ENCODE measurements at regions not wholly inside any gene's neighbourhood (a gene's known extent, or its start where the extent isn't known, plus 50 kb on each side); places are given as distances from the start of the nearest gene placed in this dataset.
"Not testable (repeated sequence)": the region's sequence is repeated elsewhere in the genome, so short reads cannot be mapped to it uniquely, and the experiment has no call there.

DNA sequence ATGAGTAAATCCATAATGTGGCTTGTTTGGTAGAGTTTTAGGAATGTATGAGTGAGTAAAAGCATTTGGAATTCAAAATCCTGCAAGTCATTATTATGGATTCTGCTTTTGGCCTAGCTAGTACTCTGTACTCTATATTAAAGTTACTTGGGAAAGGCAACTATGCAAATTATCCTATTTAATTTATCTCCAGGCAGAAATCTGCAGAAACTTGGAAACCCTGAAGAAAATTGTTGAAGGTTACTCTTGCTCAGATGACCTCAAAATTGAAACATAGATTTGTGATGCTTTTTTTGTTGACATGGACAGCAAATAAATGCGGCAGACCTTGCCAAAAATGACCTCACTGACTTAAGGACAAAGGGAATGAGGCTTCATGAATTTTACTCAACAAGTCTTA, 477.1 kb upstream of the EYS start:
- no peak for DNase-seq

DNA sequence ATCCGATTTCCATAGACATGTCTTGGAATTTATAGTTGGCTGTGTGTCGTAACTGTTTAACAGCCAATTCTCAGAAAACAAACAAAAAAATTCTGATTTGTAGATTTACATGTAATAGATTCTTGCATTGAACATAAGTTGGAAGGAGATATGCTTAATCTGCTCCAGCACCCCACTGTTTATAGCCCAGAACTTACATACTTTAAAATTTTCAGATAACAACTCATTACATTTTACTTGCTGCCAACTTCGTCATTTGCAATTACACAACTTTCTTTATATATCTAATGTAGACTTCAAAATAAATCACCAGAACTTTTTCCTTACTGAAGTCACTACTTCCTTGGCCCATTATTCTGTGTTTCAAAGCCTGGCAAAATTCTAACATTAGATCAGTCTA, 472.3 kb upstream of the EYS start:
- no peak for DNase-seq

DNA sequence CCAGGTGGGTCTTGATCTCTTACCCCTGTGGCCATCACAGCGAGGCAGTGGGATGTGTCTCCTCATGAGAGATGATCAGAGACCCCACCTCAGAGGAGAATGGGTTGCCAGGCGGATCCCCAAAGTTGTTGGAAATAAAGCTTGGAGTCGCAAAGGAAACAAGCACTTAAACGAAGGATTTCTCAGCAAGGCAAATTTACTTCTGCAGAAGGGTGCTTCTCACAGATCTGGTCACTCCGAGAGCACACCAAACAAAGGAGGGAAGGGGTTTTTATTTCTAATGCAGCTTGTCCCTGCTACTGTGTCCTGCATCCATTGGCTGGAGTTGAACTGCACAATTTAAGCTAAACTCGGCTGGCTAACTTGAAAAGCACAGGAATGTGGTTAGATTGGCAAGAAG, 466.6 kb upstream of the EYS start:
- DNase-seq: no peak

DNA sequence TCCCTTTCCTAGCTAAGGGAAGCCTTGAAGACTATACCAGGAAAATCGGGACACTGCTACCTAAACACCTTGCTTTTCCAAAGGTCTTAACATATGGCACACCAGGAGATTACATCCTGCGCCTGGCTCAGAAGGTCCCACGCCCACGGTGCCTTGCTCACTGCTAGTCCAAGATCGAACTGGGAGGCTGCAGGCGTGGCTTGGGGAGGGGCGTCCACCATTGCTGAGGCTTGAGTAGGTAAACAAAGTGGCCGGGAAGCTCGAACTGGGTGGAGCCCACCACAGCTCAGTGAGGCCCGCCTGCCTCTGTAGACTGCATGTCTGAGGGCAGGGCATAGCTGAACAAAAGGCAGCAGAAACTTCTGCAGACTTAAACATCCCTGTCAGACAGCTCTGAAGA, 459.7 kb upstream of the EYS start:
- DNase-seq: not testable (repeated sequence)

DNA sequence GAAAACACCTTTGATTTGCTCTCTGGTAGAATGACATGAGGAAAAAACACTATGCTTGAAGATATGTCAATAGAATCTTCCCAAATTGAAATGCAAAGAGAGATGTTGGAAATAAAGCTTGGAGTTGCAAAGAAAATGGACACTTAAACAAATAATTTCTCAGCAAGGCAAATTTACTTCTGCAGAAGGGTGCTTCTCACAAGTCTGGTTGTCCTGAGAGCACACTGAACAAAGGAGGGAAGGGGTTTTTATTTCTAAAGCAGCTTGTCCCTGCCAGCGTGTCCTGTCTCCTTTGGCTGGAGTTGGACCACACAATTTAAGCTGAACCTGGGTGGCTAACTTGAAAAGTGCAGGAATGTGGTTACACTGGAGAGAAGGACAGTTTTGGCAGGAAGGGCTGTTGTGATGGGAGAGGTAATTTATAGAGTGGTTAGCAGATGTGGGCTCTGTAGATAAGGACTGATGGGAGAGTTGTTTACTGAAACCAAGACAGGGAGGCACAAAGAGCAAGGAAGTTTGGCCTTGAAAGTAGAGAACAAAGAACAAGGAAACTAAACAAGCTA, 454.6 kb upstream of the EYS start:
- DNase-seq: no peak

DNA sequence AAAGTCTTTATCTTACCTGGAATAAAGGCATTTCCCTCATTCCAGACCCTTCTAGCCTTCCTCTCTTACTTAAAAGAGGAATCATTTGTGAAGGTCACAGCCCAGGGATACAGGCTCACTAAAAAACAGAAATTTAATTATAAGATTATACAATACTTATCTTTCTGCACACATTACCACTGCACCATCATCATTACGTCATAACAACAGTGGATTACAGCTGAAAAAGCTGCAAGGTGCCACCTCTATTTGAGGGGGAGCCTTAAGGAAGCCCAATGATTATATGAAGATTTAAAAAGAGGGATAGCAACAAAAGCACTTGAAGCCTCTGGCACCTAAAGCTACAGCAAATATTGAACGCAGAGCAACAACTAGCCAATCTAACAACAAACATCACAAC, 452.9 kb upstream of the EYS start:
- no peak for DNase-seq

DNA sequence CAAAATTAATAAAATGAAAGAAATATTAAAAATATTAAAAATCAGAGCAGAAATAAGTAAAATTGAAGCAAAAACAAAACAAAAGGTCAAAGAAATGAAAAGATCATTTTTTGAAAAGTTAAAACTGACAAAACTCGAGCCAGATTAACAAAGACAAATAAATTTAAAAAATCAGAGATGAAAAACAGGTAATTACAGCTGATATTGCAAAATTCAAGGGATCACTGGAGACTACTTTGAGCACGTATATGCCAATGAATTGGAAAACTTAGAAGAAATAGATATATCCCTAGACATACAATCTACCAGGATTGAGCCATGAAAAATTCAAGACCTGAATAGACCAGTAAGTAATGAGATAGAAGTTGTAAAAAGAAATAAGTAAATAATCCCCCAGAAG, 446.2 kb upstream of the EYS start:
- DNase-seq: no peak

DNA sequence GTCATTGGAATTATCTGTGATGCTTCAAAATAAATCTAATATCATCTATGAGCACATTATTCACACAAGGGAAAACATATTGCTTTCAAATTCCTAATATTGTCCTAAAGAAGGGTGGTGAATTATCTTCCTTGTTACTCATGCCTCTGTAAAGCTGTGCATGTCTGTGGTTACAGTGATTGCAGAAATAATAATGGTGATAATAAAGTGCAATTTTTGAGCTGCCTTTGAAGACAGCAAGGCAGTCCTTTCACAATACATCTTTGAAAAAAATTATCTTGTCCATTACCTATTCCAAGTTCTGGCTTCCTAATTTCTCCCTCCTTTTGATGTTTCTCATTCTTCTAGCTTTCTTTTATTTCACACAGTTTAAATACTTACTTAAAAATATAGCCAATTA, 442.1 kb upstream of the EYS start:
- no peak for DNase-seq

DNA sequence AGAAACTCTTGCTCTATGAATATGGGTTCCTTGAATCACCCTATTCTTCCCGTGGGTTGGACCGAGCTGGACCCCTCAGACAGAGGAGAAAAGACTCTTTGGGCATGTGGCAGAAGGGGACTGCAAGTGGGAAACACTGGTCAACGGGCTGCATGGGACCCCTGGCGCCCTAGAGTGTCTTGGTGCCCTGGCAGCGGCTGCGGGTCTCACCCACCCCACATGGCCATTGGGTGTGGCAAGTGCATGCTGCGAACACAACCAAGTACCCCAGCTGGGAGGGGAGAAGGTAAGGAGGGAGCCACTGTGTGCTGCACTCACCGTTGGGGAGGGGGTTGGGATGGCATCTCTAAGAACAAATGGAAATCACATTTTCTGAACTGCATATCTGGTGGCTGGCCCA, 438.8 kb upstream of the EYS start:
- no peak for DNase-seq

DNA sequence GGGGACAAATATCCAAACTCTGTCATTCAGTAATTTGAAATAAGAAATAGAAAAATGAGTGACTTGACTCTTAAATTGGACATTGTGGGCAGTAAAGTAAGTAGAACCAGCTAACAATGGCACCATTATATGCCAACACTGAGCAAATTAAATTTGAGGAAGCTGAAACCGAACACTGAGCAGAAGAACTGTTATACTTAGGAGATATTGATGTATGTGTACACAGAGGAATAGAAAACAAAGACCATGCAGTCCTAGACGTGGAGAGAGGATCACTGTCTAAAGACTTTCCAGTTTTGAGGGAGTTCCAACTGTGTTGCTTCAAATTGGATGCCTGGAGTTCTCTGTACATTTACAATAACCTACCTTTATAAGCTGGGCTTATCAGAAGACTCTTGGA, 427.0 kb upstream of the EYS start:
- no peak for DNase-seq

DNA sequence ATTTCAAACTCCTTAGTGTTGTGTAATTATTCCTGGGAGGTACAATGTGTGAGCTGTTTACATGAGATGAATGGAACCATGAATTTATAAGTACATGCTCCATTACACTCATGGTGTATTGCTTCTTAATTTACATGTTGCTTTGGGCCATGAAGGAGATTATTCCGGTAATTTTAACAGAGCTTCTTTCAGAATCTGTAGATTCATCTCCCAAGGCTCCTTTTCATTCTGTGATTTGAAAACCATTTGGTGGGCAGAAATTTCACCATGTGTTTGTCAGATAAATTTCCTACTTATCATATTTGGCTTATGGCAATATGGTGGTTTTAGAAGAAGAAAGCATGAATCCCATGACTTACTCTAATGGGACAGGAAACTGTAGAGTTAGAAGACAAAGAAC, 421.6 kb upstream of the EYS start:
- DNase-seq: no peak

DNA sequence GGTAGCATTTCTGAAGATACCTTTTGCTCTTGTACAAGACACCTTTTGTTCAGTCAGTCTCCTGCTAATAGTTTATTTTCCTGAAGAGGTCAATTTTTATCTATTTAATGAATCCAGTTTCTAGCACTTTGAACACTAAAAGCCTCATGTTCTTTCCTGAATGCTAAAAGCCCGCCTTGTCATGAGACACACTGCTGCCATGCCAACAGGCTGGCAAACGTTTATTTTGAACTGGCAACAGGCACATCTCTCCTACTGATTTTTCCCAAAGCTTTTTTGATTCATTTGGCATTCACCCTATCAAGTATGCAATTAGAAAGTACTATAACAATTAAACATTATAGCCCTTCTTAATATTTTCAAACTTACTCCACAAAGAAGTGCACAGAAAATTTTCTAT, 421.2 kb upstream of the EYS start:
- no peak for DNase-seq

DNA sequence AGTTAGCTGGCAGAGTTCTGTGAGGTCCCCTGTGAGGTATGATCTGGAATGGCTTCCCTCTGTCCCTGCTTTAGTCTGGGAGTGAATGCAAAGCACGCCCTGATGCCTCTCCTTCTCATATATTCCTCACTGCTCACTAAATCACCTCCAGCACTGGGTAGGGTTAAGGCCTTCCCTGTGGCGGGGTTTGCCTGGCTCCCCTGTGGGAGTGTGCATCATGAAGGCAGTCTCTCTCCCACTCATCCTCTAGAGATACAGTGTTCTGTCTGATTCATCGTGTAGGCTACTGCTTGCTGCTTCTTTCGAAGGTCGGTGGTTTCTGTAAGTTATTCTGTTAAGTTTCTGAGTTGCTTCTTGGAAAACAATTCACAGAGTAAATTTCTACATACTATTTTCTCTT, 420.0 kb upstream of the EYS start:
- DNase-seq: no peak

DNA sequence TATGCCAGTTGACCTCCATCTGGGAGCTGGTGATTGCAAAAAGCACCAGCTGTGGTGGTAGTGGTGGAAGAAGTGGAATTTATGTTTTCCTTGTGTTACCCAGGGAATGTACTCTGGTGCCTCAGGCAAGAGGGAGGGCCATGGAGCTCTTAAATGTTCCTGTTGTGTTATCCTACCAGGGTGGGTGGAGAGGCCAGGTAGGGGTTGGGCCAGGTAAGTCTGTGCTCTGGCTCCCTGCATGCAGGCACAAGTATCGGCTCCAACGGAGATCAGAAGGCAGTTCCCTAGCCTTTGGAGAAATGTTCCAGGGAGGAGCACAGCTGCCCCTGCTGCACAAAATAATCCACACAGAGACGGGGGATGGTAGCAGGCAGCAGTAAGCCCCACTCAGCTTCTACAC, 419.3 kb upstream of the EYS start:
- DNase-seq: no peak

DNA sequence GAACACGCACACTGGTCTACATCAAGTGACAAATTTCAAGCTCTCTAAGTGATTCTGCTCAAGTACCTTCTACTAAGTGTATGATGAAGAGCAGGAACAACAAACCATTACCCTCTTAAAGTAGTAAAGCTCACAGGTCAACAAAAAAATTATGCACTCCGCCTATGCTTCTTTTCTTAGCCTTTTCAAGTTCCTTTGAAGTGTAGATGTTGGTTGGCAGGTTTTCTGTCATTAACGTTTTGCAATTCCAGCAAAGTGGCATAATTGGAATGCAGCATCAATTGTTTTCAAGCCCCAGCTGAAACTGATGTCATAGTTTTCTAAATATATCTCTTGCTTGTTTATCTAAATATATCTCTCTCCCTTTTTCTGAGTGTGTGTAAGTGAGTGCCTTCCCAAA, 396.9 kb upstream of the EYS start:
- DNase-seq: no peak

DNA sequence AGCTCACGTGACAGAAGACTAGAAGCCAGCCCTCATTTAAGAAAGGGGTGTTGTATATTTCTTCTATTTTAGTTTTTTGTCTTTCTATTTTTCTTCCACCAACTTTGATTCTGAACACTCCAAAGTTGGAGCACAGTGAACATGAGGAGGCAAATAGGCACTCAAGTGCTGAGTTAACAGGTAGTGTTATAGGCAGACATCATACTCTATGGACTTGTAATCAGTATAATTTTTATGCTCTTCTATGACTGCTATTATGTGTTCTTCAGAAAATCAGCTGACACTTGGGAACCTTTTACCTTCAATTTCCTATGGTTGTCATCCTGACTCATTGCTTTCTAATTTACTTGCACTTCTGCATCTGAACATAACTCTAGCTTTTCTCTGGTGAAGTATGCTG, 396.3 kb upstream of the EYS start:
- DNase-seq: no peak

DNA sequence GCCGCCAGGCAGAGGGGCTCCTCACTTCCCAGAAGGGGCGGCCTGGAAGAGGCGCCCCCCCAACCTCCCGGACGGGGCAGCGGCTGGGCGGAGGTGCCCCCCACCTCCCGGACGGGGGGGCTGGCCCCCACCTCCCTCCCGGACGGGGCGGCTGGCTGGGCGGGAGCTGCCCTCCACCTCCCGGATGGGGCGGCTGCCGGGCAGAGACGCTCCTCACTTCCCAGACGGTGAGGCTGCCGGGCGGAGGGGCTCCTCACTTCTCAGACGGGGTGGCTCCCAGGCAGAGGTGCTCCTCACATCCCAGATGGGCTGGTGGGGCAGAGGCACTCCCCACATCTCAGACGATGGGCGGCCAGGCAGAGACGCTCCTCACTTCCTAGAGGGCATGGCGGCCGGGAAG, 389.7 kb upstream of the EYS start:
- DNase-seq: no peak

DNA sequence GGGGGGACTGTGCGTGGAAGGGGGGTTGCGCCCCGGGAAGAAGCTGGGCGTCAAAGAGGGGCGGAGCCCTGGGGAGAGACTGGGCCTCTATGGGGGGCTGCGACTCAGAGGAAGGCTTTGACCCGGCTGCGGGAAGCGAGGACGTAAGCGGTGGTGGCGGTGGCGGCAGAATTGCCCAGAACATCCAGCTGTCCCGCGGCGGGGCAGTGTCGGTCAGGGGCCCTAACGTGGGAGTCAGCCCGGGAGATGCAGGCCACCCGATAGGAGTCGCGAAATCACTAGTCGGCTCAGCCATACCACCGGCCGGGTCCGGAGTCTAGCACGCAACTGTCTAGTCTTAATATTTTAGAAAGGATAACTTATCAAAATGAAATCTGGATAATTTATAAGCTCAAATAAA, 387.6 kb upstream of the EYS start:
- DNase-seq: no peak

DNA sequence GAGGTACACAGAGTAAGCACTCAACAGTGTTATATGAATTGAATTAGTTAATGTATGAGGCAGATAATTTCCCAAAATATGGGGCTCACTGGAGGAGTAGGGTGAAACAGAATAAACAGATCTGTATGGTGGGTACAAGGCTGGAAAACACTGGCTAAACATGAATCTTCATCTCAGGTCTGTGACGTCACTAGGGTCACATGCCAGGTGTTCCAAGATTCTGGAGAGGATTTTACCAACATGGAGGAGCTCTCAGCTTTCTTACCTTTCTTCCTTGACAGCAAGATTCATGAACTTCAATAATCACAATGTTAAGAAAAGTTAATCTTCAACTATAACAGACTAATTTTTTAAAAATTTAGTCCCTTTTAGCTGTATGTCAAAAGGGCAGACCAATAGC, 385.3 kb upstream of the EYS start:
- DNase-seq: not testable (repeated sequence)

DNA sequence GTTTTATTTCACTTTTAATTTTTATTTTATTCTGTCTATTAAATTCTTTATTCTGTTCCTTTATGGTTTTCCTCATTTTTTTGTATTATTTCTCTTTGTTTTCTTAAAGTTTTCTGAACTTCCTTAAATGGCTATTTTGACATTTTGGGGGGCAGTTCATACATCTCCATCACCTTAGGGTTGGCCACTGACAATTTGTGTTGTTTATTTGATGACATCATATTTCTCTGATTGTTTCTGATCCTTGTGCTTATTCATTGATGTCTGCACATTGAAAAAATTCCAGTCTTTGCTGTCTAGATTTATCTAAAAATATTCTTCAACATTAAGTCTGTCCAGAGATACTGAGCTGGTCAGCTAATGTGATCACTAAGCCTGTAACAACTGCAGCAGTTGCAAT, 379.5 kb upstream of the EYS start:
- no peak for DNase-seq

DNA sequence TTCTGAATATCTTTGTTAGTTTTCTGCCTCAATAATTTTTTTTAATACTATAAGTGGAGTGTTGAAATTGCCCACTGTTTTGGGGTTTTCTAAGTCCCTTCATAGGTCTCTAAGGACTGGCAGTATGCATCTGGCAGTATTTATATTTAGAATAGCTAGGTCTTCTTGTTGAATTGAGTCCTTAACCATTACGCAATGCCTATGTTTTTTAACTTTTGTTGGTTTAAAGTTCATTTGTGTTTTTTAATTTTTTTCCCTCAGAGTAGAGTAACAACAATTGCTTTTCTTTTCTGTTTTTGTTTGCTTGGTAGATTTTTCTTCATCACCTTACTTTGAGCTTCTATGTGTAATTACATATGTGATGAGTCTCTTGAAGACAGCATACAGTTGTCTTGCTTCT, 375.9 kb upstream of the EYS start:
- DNase-seq: no peak

DNA sequence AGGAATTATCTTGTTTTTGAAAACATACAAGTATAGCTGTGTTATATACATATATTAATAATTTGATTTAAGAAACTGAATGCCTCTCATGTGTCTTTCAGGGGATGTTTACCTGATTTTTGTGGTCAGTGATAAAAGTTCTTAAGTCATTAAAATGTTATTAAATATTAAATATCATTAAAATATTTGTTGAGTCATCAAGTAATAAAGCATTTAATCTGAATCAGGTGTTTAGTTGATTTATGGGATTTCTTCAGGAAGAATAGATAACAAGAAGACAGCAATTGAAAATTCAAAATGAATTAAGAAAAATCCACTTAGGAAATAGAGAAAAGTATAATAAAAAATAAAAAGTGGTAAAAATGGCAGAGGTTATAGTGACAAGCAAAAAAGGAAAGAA, 361.9 kb upstream of the EYS start:
- DNase-seq: no peak

DNA sequence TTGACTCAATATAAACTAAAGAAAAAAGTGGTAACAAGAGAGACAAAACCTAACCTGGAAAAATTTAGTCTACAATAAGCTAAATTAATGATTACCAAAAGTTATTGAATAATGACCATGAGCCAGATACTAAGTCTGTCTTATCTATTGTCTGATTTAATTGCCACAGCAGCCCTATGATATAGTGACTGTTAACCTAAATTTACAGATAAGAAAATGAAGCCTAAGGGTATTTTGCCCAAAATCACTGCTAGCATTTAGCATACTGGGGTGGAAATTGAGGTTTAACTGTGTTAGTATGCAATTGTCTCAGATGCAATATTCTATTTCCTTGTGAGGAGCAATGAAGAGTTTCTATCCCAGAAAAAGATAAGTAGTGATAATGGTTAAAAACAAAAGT, 361.0 kb upstream of the EYS start:
- DNase-seq: no peak

DNA sequence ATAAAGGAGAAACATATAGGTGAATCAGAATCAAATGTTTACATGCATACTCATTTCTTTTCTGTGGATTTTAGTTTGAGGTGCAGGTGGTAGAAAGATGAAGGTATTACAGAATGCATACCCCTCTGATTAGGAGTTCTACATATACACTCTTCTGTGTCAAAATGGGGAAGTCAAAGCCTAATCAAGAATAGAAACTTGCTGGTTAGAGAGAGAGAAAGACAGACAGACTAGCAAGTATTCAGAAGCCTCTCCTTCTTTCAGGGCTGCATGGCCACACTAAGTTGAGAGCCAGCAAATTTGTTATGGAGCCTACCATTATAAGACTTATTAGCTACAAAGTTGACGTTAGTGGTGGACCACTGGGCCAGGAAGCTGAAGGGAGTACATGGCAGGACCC, 358.3 kb upstream of the EYS start:
- DNase-seq: no peak

DNA sequence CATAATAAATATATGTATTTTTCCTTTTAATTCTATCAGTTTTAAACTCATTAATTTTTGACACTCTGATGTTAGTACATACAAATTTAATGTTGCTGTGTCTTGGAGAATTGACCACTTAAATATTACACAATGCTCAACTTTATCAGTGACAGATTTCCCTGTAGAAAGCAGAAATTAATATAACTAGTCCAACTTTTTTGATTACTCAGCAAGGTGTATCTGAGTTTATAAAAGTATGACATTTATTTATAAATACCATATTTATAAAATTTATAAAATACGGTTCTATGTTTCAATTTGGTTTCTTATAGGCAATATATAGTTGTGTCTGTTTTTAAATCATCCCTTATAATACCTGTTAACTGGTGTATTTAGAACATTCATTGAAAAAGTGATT, 350.0 kb upstream of the EYS start:
- no peak for DNase-seq

DNA sequence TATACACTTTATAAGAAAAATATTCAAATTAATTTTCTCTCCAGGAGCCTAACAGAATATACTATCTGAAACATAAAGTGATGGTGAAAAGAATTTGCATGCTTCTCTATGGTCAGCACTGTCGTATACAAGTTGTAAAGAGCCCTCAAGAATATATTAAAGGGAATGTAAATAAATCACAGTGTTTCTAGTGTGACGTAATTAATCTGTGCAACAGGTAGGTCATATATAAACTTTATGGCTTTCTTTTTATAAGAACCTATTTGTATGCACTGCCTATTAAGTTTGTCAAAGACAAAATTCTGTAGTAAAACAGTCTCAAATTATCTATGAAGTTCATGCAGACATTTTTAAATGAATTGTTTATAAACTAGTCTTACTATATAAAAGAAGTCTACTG, 347.9 kb upstream of the EYS start:
- no peak for DNase-seq

Data from retina (tissue), 1 donor.